ENCODE measurements at regions not wholly inside any gene's neighbourhood (a gene's known extent, or its start where the extent isn't known, plus 50 kb on each side); places are given as distances from the start of the nearest gene placed in this dataset.

DNA sequence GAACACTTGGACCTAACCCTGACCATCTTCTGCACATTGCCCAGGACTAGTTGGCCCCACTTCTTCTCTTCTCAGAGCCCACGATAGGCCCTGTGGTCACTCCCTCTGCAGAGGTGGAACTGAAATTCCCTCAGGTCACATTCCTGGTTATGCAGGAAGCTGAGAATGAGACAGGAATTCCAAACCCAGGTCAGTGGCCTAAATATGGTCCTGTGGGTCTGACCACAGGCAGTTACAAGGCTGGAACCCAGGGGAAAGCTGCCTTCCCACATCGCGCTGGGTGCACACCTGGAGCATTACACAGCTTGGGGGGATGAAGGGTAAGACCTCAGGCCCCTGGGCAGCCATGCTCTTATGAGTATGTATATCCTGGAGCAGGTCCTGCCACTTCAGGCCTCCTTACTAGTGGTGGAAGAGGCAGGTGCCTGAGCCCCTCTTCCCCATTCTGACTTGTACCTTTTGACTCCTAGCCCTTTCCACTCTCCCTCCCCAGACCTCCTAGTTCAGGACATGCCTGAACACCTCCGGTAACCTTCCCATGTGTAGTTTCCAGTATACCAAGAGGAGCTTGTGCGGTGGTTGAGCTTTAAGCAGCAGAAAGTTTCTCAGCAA lies 173.5 kb downstream of the ASMT start:
- TF ChIP-seq, protein P1, sequence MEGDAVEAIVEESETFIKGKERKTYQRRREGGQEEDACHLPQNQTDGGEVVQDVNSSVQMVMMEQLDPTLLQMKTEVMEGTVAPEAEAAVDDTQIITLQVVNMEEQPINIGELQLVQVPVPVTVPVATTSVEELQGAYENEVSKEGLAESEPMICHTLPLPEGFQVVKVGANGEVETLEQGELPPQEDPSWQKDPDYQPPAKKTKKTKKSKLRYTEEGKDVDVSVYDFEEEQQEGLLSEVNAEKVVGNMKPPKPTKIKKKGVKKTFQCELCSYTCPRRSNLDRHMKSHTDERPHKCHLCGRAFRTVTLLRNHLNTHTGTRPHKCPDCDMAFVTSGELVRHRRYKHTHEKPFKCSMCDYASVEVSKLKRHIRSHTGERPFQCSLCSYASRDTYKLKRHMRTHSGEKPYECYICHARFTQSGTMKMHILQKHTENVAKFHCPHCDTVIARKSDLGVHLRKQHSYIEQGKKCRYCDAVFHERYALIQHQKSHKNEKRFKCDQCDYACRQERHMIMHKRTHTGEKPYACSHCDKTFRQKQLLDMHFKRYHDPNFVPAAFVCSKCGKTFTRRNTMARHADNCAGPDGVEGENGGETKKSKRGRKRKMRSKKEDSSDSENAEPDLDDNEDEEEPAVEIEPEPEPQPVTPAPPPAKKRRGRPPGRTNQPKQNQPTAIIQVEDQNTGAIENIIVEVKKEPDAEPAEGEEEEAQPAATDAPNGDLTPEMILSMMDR (IDR thresholded peaks at IDR 0.05; ENCODE audit: poor library complexity, severe bottlenecking): no peak
- no peak for DNase-seq (ENCODE audit: low spot score)
- ATAC-seq (ENCODE audit: low read depth): no peak
- Histone ChIP-seq H3K27ac (ENCODE audit: poor library complexity, severe bottlenecking) (no peak overlapping the region), H3K36me3 (ENCODE audit: low read depth) (no peaks in the 10 kb centered on the region), H3K4me3 (ENCODE audit: severe bottlenecking) (no peak overlapping the region), H3K27me3 (ENCODE audit: insufficient read depth, poor library complexity, severe bottlenecking) (no peaks in the 10 kb centered on the region), H3K4me1 (ENCODE audit: insufficient read depth, poor library complexity, severe bottlenecking) (no peaks in the 10 kb centered on the region), H3K9me3 (ENCODE audit: severe bottlenecking) (peaks cover 6% of the 10 kb centered on the region)

DNA sequence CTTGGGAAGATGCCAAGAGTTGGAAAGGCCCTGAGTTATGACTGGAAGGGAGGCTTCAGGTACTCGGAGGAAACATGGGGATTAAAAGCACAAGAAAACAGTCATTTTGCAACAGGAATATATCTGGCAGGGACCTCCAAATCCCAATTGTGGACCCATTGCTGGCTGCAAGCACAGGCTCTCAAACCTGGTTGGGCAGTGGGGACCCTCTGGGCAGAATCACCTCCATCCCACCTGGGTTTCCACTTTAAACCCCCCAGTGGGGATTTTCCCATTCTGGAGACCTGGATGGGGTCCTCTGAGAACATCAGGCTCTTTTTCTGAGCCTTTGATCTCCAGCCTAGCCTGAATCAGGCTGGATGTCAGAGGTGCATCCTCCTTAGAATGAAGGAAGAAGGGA lies 177.8 kb downstream of the ASMT start:
- no peaks in the 10 kb centered on the region for H3K27me3 ChIP-seq (ENCODE audit: insufficient read depth, poor library complexity, severe bottlenecking)
- TF ChIP-seq, protein P1 (IDR thresholded peaks at IDR 0.05; ENCODE audit: poor library complexity, severe bottlenecking): no peak
- peaks cover 9% of the 10 kb centered on the region for H3K9me3 ChIP-seq (ENCODE audit: severe bottlenecking)

DNA sequence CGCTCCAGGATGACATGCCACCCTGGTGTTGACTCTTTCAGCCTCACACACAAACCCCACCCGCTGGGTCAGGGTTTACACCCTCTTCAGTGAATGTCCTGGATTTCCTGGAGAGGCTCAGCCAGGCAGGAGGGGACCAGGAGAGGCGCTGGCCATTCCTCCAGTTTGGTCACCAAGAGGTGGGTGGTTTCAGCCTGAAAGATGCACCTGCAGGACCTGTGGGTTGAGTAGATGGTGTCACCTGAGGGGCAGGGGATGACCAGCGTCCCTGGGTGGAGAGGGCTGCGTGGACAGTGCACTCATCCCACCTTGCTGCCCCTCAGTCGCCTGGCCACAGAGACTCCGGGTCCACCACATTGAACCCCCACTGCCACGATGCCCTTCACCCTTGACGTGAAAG lies 179.7 kb downstream of the ASMT start:
- DNase-seq (ENCODE audit: low spot score): no peak
- no peak for ATAC-seq (ENCODE audit: low read depth)
- peaks cover 3% of the 10 kb centered on the region for H3K27me3 ChIP-seq (ENCODE audit: insufficient read depth, poor library complexity, severe bottlenecking)
- peaks cover 5% of the 10 kb centered on the region for H3K4me1 ChIP-seq (ENCODE audit: insufficient read depth, poor library complexity, severe bottlenecking)
- TF ChIP-seq, protein P1 (IDR thresholded peaks at IDR 0.05; ENCODE audit: poor library complexity, severe bottlenecking): no peak
- no peak overlapping the region for H3K4me3 ChIP-seq (ENCODE audit: severe bottlenecking)
- H3K9me3 ChIP-seq (ENCODE audit: severe bottlenecking): peaks cover 9% of the 10 kb centered on the region
- no peaks in the 10 kb centered on the region for H3K36me3 ChIP-seq (ENCODE audit: low read depth)
- H3K27ac ChIP-seq (ENCODE audit: poor library complexity, severe bottlenecking): no peak overlapping the region

More for the DNA sequence above, 177.8 kb downstream of the ASMT start:
- DNase-seq (ENCODE audit: low spot score): no peak
- H3K36me3 ChIP-seq (ENCODE audit: low read depth): no peaks in the 10 kb centered on the region
- H3K27ac ChIP-seq (ENCODE audit: poor library complexity, severe bottlenecking): no peak overlapping the region
- no peaks in the 10 kb centered on the region for H3K4me1 ChIP-seq (ENCODE audit: insufficient read depth, poor library complexity, severe bottlenecking)
- no peak overlapping the region for H3K4me3 ChIP-seq (ENCODE audit: severe bottlenecking)
- no peak for ATAC-seq (ENCODE audit: low read depth)

DNA sequence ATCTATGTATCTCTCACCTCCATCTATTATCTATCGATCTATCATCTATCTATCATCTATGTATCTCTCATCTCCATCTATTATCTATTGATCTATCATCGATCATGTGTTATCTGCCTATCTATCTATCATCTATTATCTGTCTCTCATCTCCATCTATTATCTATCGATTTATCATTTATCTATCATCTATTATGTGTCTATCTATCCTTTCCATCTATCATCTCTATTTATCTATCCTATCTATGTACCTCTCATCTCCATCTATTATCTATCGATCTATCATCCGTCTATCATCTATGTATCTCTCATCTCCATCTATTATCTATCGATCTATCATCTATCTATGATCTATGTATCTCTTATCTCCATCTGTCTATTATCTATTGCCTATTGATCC lies 188.1 kb downstream of the ASMT start:
- Histone ChIP-seq H3K4me1 (ENCODE audit: insufficient read depth, poor library complexity, severe bottlenecking) (peaks cover 6% of the 10 kb centered on the region), H3K27me3 (ENCODE audit: insufficient read depth, poor library complexity, severe bottlenecking) (peaks cover 2% of the 10 kb centered on the region), H3K27ac (ENCODE audit: poor library complexity, severe bottlenecking) (no peak overlapping the region), H3K36me3 (ENCODE audit: low read depth) (no peaks in the 10 kb centered on the region), H3K4me3 (ENCODE audit: severe bottlenecking) (no peak overlapping the region), H3K9me3 (ENCODE audit: severe bottlenecking) (peaks cover 14% of the 10 kb centered on the region)
- DNase-seq (ENCODE audit: low spot score) (no peak), ATAC-seq (ENCODE audit: low read depth) (no peak)
- TF ChIP-seq, protein P1 (IDR thresholded peaks at IDR 0.05; ENCODE audit: poor library complexity, severe bottlenecking): no peak

DNA sequence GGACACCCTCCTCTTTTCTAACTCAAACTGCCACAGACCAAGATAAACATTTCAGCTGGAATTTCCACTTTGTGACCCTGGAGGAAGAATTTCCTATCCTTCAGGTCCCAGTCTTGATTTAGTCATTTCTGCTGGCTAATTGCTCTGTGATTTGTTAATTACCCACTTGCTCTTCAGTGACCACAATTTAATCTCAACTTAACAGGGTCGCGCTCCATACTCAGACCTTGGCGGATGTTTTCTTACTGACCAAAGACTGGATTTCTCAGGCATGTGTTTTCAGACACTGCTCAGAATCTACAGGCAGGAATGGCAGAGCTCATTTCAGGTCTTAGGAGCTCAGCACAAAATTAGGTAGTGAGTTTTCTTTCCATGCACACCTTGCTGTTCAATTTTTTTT lies 188.9 kb downstream of the ASMT start:
- H3K4me3 ChIP-seq (ENCODE audit: severe bottlenecking): no peak overlapping the region
- ATAC-seq (ENCODE audit: low read depth): no peak
- no peak overlapping the region for H3K27ac ChIP-seq (ENCODE audit: poor library complexity, severe bottlenecking)
- H3K27me3 ChIP-seq (ENCODE audit: insufficient read depth, poor library complexity, severe bottlenecking): no peaks in the 10 kb centered on the region
- no peaks in the 10 kb centered on the region for H3K36me3 ChIP-seq (ENCODE audit: low read depth)
- DNase-seq (ENCODE audit: low spot score): no peak
- peaks cover 14% of the 10 kb centered on the region for H3K9me3 ChIP-seq (ENCODE audit: severe bottlenecking)
- peaks cover 6% of the 10 kb centered on the region for H3K4me1 ChIP-seq (ENCODE audit: insufficient read depth, poor library complexity, severe bottlenecking)
- TF ChIP-seq, protein P1 (IDR thresholded peaks at IDR 0.05; ENCODE audit: poor library complexity, severe bottlenecking): no peak

Measured in RWPE2 (cell line).